HG03378 (cell line): ENCODE measurements at regions not wholly inside any gene's neighbourhood (a gene's known extent, or its start where the extent isn't known, plus 50 kb on each side); places are given as distances from the start of the nearest gene placed in this dataset.

Experiments
- ATAC-seq: cut with Tn5 transposase; IDR thresholded peaks from one replicate; pipeline ENCODE4 v1.9.1; 2021; ENCODE audit warnings: mild to moderate bottlenecking, moderate library complexity; ENCODE audit not compliant: unreplicated experiment

- ATAC-seq, result no peak
These were observed 406.5 kb downstream of the LRIG3 start for GRCh38 chr12:58513852-58514251.

GRCh38 chr12:58519839-58520238 lies 400.5 kb downstream of the LRIG3 start:
- no peak for ATAC-seq

- ATAC-seq, result no peak
These were observed 399.2 kb downstream of the LRIG3 start for GRCh38 chr12:58521152-58521551.

GRCh38 chr12:58521796-58522195 lies 398.5 kb downstream of the LRIG3 start:
- ATAC-seq, result no peak

GRCh38 chr12:58523360-58523759 lies 396.9 kb downstream of the LRIG3 start:
- no peak for ATAC-seq

- ATAC-seq, result no peak
These were observed 392.0 kb downstream of the LRIG3 start for GRCh38 chr12:58528271-58528670.

- ATAC-seq, result no peak
These were observed 391.1 kb downstream of the LRIG3 start for GRCh38 chr12:58529114-58529665.

GRCh38 chr12:58529897-58530741 lies 390.2 kb downstream of the LRIG3 start:
- no peak for ATAC-seq

- no peak for ATAC-seq
These were observed 389.6 kb downstream of the LRIG3 start for GRCh38 chr12:58530742-58531062.

GRCh38 chr12:58532855-58533608 lies 387.3 kb downstream of the LRIG3 start:
- no peak for ATAC-seq

GRCh38 chr12:58533652-58534051 lies 386.7 kb downstream of the LRIG3 start:
- ATAC-seq, result no peak

- ATAC-seq, result no peak
These were observed 383.0 kb downstream of the LRIG3 start for GRCh38 chr12:58537278-58537677.

- no peak for ATAC-seq
These were observed 381.0 kb downstream of the LRIG3 start for GRCh38 chr12:58539295-58539694.

GRCh38 chr12:58540480-58541299 lies 379.6 kb downstream of the LRIG3 start:
- no peak for ATAC-seq

GRCh38 chr12:58541300-58541690 lies 379.0 kb downstream of the LRIG3 start:
- ATAC-seq, result no peak

- no peak for ATAC-seq
These were observed 376.0 kb downstream of the LRIG3 start for GRCh38 chr12:58544281-58544680.

GRCh38 chr12:58547217-58547616 lies 373.1 kb downstream of the LRIG3 start:
- no peak for ATAC-seq

- ATAC-seq, result no peak
These were observed 371.5 kb downstream of the LRIG3 start for GRCh38 chr12:58548801-58549200.

- ATAC-seq, result no peak
These were observed 365.7 kb downstream of the LRIG3 start for GRCh38 chr12:58554522-58555157.

- ATAC-seq, result no peak
These were observed 363.1 kb downstream of the LRIG3 start for GRCh38 chr12:58557171-58557570.

- no peak for ATAC-seq
These were observed 362.6 kb downstream of the LRIG3 start for GRCh38 chr12:58557661-58558060.
